Vagina (tissue), 2 donors: ENCODE measurements at regions not wholly inside any gene's neighbourhood (a gene's known extent, or its start where the extent isn't known, plus 50 kb on each side); places are given as distances from the start of the nearest gene placed in this dataset.

ENCODE experiments used
- DNase-seq, 2 donors: peaks; one replicate each; pipeline ENCODE4 v3.0.0-alpha.2; 2017; ENCODE audit errors: extremely low spot score in 2 of 2
- H3K27ac ChIP-seq: fragments of 200-600 bp; sonication (generic); one replicate; pipeline ENCODE4 v1.5.1; 2019
- H3K27me3 ChIP-seq: fragments of 200-600 bp; sonication (generic); one replicate; pipeline ENCODE4 v1.5.1; 2019
- H3K36me3 ChIP-seq, 2 donors: fragments of 200-600 bp; sonication (generic); one replicate each; pipeline ENCODE4 v1.5.1; 2017 to 2019
- H3K4me1 ChIP-seq: fragments of 200-600 bp; sonication (generic); one replicate; pipeline ENCODE4 v1.5.1; 2019
- H3K4me3 ChIP-seq, 2 donors: fragments of 200-600 bp; sonication (generic); 1 replicate in 1 of 2; 2 replicates in 1 of 2; pipeline ENCODE4 v1.5.1; 2016 to 2019
- H3K9me3 ChIP-seq: fragments of 200-600 bp; sonication (generic); one replicate; pipeline ENCODE4 v1.5.1; 2019
- CTCF ChIP-seq, 3 experiments: fragments of 450-650 bp in 2 of 3; fragments of 200-600 bp in 1 of 3; sonication (generic) in 1 of 3; IDR thresholded peaks; one replicate each; pipeline ENCODE4 v1.5.1; 2017 to 2019; ENCODE audit warnings: antibody characterized with exemption in 3 of 3, mild to moderate bottlenecking in 2 of 3, moderate library complexity in 2 of 3
- POLR2A ChIP-seq, 2 donors: fragments of 450-650 bp; IDR thresholded peaks; one replicate each; pipeline ENCODE4 v1.6.1; 2017; ENCODE audit warnings: antibody characterized with exemption in 2 of 2, mild to moderate bottlenecking in 2 of 2, moderate library complexity in 2 of 2
- POLR2AphosphoS5 ChIP-seq, 2 donors: sonication (generic); formaldehyde crosslinking; IDR thresholded peaks; one replicate each; pipeline ENCODE4 v1.9.0; 2017; ENCODE audit warnings: antibody characterized with exemption in 2 of 2, mild to moderate bottlenecking in 2 of 2, low read depth in 1 of 2; ENCODE audit not compliant: insufficient read depth in 1 of 2
- intact Hi-C: fragments of 100-400 bp; cut with DNase I; formaldehyde crosslinking; loops from one replicate; pipeline ENCODE4 v1.15.1; 2023

GRCh38 chr20:43836790-43837189 lies 77.9 kb upstream of the TOX2 start:
- no peaks in the 10 kb centered on the region for H3K4me1 ChIP-seq
- intact Hi-C loops = no loop called here
- H3K4me3 ChIP-seq = no peak overlapping the region
- DNase-seq = peak in 1 of 2 donors; percentile 5
- no peak overlapping the region for H3K27ac ChIP-seq
- no peaks in the 10 kb centered on the region for H3K9me3 ChIP-seq
- H3K27me3 ChIP-seq = no peaks in the 10 kb centered on the region
- TF ChIP-seq CTCF (IDR thresholded peaks at IDR 0.05) (no peak), POLR2AphosphoS5 (IDR thresholded peaks at IDR 0.05; ENCODE audit: insufficient read depth in 1 of 2, low read depth in 1 of 2) (no peak), POLR2A (IDR thresholded peaks at IDR 0.05) (no peak)
- H3K36me3 ChIP-seq = no peaks in the 10 kb centered on the region

DNA sequence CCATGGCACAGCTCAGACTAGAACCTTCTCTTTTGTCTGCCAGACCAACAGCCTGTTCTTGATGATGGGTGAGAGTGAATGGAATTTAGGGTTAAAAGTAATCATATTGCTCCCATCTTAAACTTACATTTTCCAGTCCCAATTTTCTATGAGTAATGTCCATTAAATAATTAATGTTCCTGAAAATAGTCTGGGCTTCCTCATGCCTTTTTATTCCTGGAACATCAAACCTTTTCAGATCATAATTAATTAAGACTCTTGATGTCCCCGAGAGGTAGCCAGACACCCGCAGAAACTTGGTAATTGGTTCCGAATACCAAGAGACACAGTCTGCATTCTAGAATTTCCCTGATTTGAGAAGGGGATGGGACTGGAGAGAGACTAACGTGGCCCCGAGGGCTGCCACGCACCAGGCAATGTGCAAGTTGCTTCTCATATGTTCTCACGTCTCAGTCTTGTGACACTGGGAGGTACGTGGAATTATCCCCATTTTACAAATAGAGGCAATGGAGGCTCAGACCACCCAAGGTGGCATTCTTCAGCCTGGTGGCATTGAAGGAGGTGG lies 78.6 kb upstream of the TOX2 start:
- Histone ChIP-seq H3K36me3 (no peaks in the 10 kb centered on the region), H3K4me1 (no peaks in the 10 kb centered on the region), H3K4me3 (no peak overlapping the region), H3K27me3 (no peaks in the 10 kb centered on the region), H3K9me3 (no peaks in the 10 kb centered on the region), H3K27ac (no peak overlapping the region)
- DNase-seq = no peak
- intact Hi-C loops = no loop called here
- no peak for TF ChIP-seq POLR2A (IDR thresholded peaks at IDR 0.05)

DNA sequence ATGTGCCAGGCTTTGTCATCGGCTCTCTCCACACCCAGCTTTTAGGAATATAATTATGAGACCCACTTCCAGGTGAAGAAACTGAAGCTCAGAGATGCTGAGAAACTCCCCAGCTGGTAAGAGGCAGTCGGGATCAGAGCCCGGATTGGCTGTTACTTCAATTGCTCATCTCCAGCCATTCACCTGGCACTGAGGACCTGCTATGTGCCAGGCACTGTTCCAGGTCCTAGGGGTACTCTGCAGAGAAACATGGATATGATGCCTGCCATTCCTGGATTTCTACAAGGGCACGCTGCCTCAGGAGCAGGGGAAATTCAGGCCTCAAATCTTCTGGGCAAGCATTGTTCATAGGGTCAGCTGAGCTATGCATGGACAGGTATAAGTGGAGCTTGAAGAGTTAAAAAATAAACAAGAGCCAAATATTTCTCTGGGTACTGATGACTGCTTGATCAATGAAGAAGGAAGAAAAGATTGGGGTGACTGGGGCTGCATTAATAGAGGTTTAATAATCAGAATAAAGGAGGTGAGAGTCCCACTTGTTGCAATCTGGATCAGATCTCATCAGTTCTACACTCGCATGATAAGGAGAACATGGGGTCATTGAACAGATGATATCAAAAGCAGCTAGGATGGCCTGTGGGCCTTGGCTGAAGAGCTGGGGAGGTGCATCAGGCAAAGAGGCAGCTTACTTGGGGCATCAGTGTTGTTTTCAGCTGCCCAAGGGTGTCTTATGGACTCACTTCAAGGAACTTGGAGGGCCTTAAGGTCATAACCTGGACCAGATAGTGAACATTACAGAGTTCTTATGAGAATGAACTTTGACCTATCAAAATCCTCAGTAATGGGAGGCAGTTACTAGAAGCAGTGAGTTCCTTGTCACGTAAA lies 80.9 kb upstream of the TOX2 start:
- Histone ChIP-seq H3K27me3 (no peaks in the 10 kb centered on the region), H3K4me1 (no peaks in the 10 kb centered on the region), H3K4me3 (no peak overlapping the region), H3K27ac (no peak overlapping the region), H3K36me3 (no peaks in the 10 kb centered on the region), H3K9me3 (no peaks in the 10 kb centered on the region)
- TF ChIP-seq CTCF (IDR thresholded peaks at IDR 0.05) = no peak
- no peak for TF ChIP-seq POLR2A (IDR thresholded peaks at IDR 0.05)
- no peak for TF ChIP-seq POLR2AphosphoS5 (IDR thresholded peaks at IDR 0.05; ENCODE audit: insufficient read depth in 1 of 2, low read depth in 1 of 2)
- no peak for DNase-seq
- intact Hi-C loops = no loop called here

GRCh38 chr20:43832961-43833360 lies 81.7 kb upstream of the TOX2 start:
- no peak for DNase-seq
- no peak overlapping the region for H3K27ac ChIP-seq
- no peaks in the 10 kb centered on the region for H3K36me3 ChIP-seq
- H3K4me1 ChIP-seq = no peaks in the 10 kb centered on the region
- H3K9me3 ChIP-seq = no peaks in the 10 kb centered on the region
- intact Hi-C loops = no loop called here
- no peaks in the 10 kb centered on the region for H3K27me3 ChIP-seq
- no peak for TF ChIP-seq POLR2AphosphoS5 (IDR thresholded peaks at IDR 0.05; ENCODE audit: insufficient read depth in 1 of 2, low read depth in 1 of 2)
- no peak for TF ChIP-seq POLR2A (IDR thresholded peaks at IDR 0.05)
- TF ChIP-seq CTCF (IDR thresholded peaks at IDR 0.05) = no peak
- no peak overlapping the region for H3K4me3 ChIP-seq

- Histone ChIP-seq H3K4me3 (no peak overlapping the region), H3K36me3 (no peaks in the 10 kb centered on the region), H3K4me1 (no peaks in the 10 kb centered on the region), H3K27ac (no peak overlapping the region), H3K9me3 (no peaks in the 10 kb centered on the region), H3K27me3 (no peaks in the 10 kb centered on the region)
- no peak for DNase-seq
- intact Hi-C loops = no loop called here
- TF ChIP-seq POLR2A (IDR thresholded peaks at IDR 0.05) (no peak), POLR2AphosphoS5 (IDR thresholded peaks at IDR 0.05; ENCODE audit: insufficient read depth in 1 of 2, low read depth in 1 of 2) (no peak), CTCF (IDR thresholded peaks at IDR 0.05) (no peak)
These were observed 82.4 kb upstream of the TOX2 start for GRCh38 chr20:43832096-43832816.
